ENCODE measurements at regions not wholly inside any gene's neighbourhood (a gene's known extent, or its start where the extent isn't known, plus 50 kb on each side); places are given as distances from the start of the nearest gene placed in this dataset.

DNA sequence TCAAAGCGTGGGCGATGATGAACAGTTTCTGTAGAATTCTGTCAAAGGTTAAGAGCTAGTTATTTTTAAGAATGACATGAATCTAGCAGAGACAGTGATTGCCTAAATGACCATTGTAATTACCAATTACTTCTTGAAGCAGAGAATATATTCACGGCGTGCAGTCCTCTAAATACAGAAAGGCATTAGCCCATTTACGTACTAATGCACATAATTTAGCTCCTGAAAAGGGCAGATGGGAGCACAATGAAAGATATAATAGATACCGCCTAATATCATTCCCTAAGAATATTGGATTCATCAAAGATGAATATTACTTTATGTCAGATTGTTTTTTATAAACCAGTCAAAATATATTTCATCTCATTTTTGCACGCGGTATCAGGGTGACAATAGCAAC, 212.4 kb downstream of the URI1 start:
- TF ChIP-seq, protein P1, sequence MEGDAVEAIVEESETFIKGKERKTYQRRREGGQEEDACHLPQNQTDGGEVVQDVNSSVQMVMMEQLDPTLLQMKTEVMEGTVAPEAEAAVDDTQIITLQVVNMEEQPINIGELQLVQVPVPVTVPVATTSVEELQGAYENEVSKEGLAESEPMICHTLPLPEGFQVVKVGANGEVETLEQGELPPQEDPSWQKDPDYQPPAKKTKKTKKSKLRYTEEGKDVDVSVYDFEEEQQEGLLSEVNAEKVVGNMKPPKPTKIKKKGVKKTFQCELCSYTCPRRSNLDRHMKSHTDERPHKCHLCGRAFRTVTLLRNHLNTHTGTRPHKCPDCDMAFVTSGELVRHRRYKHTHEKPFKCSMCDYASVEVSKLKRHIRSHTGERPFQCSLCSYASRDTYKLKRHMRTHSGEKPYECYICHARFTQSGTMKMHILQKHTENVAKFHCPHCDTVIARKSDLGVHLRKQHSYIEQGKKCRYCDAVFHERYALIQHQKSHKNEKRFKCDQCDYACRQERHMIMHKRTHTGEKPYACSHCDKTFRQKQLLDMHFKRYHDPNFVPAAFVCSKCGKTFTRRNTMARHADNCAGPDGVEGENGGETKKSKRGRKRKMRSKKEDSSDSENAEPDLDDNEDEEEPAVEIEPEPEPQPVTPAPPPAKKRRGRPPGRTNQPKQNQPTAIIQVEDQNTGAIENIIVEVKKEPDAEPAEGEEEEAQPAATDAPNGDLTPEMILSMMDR (IDR thresholded peaks at IDR 0.05; ENCODE audit: control extremely low read depth in 1 of 3, insufficient read depth in 1 of 3, low read depth in 1 of 3, low read length in 3 of 3) = no peak
- TF ChIP-seq SIN3A (conservative IDR thresholded peaks at IDR 0.05 in 1 of 2, IDR thresholded peaks at IDR 0.05 in 1 of 2; ENCODE audit: low read depth in 1 of 2, low read length in 2 of 2) = no peak
- TF ChIP-seq FOSL1 (IDR thresholded peaks at IDR 0.05; ENCODE audit: insufficient read depth, low read depth, low read length) = no peak
- TF ChIP-seq, protein P2, sequence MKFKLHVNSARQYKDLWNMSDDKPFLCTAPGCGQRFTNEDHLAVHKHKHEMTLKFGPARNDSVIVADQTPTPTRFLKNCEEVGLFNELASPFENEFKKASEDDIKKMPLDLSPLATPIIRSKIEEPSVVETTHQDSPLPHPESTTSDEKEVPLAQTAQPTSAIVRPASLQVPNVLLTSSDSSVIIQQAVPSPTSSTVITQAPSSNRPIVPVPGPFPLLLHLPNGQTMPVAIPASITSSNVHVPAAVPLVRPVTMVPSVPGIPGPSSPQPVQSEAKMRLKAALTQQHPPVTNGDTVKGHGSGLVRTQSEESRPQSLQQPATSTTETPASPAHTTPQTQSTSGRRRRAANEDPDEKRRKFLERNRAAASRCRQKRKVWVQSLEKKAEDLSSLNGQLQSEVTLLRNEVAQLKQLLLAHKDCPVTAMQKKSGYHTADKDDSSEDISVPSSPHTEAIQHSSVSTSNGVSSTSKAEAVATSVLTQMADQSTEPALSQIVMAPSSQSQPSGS (IDR thresholded peaks at IDR 0.05; ENCODE audit: low read length) = no peak
- no peak for TF ChIP-seq ZNF274 (IDR thresholded peaks at IDR 0.05; ENCODE audit: borderline replicate concordance, extremely low read depth, low read length)
- no peak for TF ChIP-seq POLR2A (IDR thresholded peaks at IDR 0.05; ENCODE audit: control extremely low read depth in 1 of 2, low read depth in 2 of 2, low read length in 2 of 2)
- no peak for TF ChIP-seq RAD21 (IDR thresholded peaks at IDR 0.05 in 1 of 2, conservative IDR thresholded peaks at IDR 0.05 in 1 of 2; ENCODE audit: low read depth in 2 of 2, low read length in 2 of 2)
- TF ChIP-seq RNF2 (IDR thresholded peaks at IDR 0.05; ENCODE audit: borderline replicate concordance, low read depth, low read length, missing control alignments, poor library complexity, severe bottlenecking) = no peak

Measured in H1 (cell line).